ENCODE measurements at regions not wholly inside any gene's neighbourhood (a gene's known extent, or its start where the extent isn't known, plus 50 kb on each side); places are given as distances from the start of the nearest gene placed in this dataset.

DNA sequence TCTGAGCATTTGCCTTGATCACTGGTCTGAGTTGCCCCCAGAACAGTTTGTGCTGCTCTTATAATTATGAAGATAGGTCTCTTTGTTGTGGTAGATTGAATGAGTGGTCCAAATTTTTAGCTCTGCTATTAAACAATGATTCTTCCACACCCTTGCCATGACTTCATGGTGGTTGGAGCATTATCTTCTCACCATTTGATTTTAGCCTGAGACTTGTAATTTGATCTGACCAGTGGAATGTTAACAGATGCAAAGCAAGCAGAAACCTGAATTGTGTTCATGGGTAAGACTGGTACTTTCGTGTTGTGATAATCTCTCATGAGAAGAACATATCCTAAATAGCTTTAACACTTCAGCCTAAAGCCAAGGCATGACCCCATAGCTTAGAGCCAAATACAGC is 139.1 kb downstream of the TFPI2 start:
- intact Hi-C loops (cut with micrococcal nuclease): no loop called here
- Histone ChIP-seq H4K20me1 (ENCODE audit: low read length) (no peaks in the 10 kb centered on the region), H3F3A (ENCODE audit: low read length, unreplicated experiment) (no peaks in the 10 kb centered on the region), H3K4me3 (ENCODE audit: low read length) (no peak overlapping the region), H3K4me1 (ENCODE audit: insufficient read depth, low read length) (no peaks in the 10 kb centered on the region), H3K27me3 (ENCODE audit: low read length) (peaks cover 19% of the 10 kb centered on the region), H3K79me2 (ENCODE audit: low read length) (no peaks in the 10 kb centered on the region), H3K9me3 (ENCODE audit: low read length) (no peaks in the 10 kb centered on the region), H3K9me2 (replicated peaks; ENCODE audit: low read length) (no peaks in the 10 kb centered on the region), H2AFZ (ENCODE audit: low read length) (no peak overlapping the region), H3K9ac (ENCODE audit: low read length) (no peak overlapping the region), H3K27ac (ENCODE audit: low read length) (no peak overlapping the region), H3K36me3 (ENCODE audit: low read depth, low read length) (no peaks in the 10 kb centered on the region), H3K4me2 (ENCODE audit: low read length) (no peak overlapping the region)
- ATAC-seq (no peak), DNase-seq (no peak)
- ChIA-PET CTCF (no interaction called here), POLR2A (ENCODE audit: unreplicated experiment) (no interaction called here)
- TF ChIP-seq, protein P1, sequence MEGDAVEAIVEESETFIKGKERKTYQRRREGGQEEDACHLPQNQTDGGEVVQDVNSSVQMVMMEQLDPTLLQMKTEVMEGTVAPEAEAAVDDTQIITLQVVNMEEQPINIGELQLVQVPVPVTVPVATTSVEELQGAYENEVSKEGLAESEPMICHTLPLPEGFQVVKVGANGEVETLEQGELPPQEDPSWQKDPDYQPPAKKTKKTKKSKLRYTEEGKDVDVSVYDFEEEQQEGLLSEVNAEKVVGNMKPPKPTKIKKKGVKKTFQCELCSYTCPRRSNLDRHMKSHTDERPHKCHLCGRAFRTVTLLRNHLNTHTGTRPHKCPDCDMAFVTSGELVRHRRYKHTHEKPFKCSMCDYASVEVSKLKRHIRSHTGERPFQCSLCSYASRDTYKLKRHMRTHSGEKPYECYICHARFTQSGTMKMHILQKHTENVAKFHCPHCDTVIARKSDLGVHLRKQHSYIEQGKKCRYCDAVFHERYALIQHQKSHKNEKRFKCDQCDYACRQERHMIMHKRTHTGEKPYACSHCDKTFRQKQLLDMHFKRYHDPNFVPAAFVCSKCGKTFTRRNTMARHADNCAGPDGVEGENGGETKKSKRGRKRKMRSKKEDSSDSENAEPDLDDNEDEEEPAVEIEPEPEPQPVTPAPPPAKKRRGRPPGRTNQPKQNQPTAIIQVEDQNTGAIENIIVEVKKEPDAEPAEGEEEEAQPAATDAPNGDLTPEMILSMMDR (conservative IDR thresholded peaks at IDR 0.05; ENCODE audit: low read depth, low read length): no peak
- no peak for TF ChIP-seq EZH2 (IDR thresholded peaks at IDR 0.05; ENCODE audit: low read length, unreplicated experiment)
- no peak for TF ChIP-seq EZH2phosphoT487 (IDR thresholded peaks at IDR 0.05; ENCODE audit: borderline replicate concordance, low read length)
- no TSS peak for BruUV-seq (replicated peaks)

DNA sequence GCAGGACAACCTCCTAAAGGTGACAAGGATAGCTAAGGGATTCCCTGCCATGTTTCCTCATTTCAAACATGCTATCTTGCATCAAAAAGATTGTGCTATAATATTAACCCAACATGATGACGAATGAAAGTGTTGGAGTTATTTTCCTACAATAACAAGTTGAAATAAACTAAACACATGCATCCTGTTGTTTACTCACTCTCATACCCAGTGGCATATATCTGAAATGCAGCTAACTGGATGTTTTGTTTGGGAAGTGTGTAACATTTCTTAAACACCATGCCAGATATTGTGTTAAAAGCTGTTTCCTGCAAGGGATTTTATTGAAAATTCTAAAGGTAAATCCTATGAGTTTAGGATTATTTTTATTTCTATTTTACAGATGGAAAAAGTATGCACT is 139.6 kb downstream of the TFPI2 start:
- intact Hi-C loops (cut with micrococcal nuclease): no loop called here
- Histone ChIP-seq H2AFZ (ENCODE audit: low read length) (no peak overlapping the region), H3K27me3 (ENCODE audit: low read length) (peaks cover 19% of the 10 kb centered on the region), H3K36me3 (ENCODE audit: low read depth, low read length) (no peaks in the 10 kb centered on the region), H3K4me1 (ENCODE audit: insufficient read depth, low read length) (no peaks in the 10 kb centered on the region), H3K79me2 (ENCODE audit: low read length) (no peaks in the 10 kb centered on the region), H3K4me3 (ENCODE audit: low read length) (no peak overlapping the region), H3K4me2 (ENCODE audit: low read length) (no peak overlapping the region), H3K9ac (ENCODE audit: low read length) (no peak overlapping the region), H3F3A (ENCODE audit: low read length, unreplicated experiment) (no peaks in the 10 kb centered on the region), H4K20me1 (ENCODE audit: low read length) (no peaks in the 10 kb centered on the region), H3K27ac (ENCODE audit: low read length) (no peak overlapping the region), H3K9me2 (replicated peaks; ENCODE audit: low read length) (no peaks in the 10 kb centered on the region), H3K9me3 (ENCODE audit: low read length) (no peaks in the 10 kb centered on the region)
- TF ChIP-seq EZH2phosphoT487 (IDR thresholded peaks at IDR 0.05; ENCODE audit: borderline replicate concordance, low read length) (no peak), EZH2 (IDR thresholded peaks at IDR 0.05; ENCODE audit: low read length, unreplicated experiment) (no peak)
- TF ChIP-seq, protein P1 (conservative IDR thresholded peaks at IDR 0.05; ENCODE audit: low read depth, low read length): no peak
- no peak; the same call in 1 of the 2 replicates for ATAC-seq
- no TSS peak for BruUV-seq (replicated peaks)
- DNase-seq: no peak
- ChIA-PET CTCF (no interaction called here), POLR2A (ENCODE audit: unreplicated experiment) (no interaction called here)

DNA sequence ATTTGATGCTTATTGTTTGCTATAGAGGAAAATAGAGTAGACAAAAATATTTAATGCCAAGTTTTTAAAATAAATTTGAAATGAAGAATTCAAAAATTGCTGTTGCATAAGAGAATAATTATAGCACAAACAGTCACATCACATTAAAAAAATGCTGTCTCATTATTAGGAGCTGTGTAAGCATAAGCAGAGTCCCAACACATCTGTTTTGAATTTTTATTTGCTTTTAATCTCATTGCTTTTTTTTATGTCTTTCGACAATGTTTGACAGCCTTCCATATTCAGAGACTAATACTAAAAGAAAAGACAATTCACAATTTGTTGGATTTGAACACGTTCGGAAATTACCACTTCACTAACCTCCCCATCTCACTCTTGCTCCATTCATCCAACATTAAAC is 143.5 kb downstream of the TFPI2 start:
- Histone ChIP-seq H3K27me3 (ENCODE audit: low read length) (peaks cover 9% of the 10 kb centered on the region), H3K4me1 (ENCODE audit: insufficient read depth, low read length) (no peaks in the 10 kb centered on the region), H3K9me2 (replicated peaks; ENCODE audit: low read length) (no peaks in the 10 kb centered on the region), H3K9me3 (ENCODE audit: low read length) (no peaks in the 10 kb centered on the region), H3K27ac (ENCODE audit: low read length) (no peak overlapping the region), H2AFZ (ENCODE audit: low read length) (no peak overlapping the region), H3K4me2 (ENCODE audit: low read length) (no peak overlapping the region), H4K20me1 (ENCODE audit: low read length) (no peaks in the 10 kb centered on the region), H3F3A (ENCODE audit: low read length, unreplicated experiment) (no peaks in the 10 kb centered on the region), H3K36me3 (ENCODE audit: low read depth, low read length) (no peaks in the 10 kb centered on the region), H3K4me3 (ENCODE audit: low read length) (no peak overlapping the region), H3K9ac (ENCODE audit: low read length) (no peak overlapping the region), H3K79me2 (ENCODE audit: low read length) (no peaks in the 10 kb centered on the region)
- CTCF ChIA-PET: no interaction called here
- POLR2A ChIA-PET (ENCODE audit: unreplicated experiment): no interaction called here
- DNase-seq (no peak), ATAC-seq (no peak)
- no TSS peak for BruUV-seq (replicated peaks)
- no peak for TF ChIP-seq EZH2 (IDR thresholded peaks at IDR 0.05; ENCODE audit: low read length, unreplicated experiment)
- no peak for TF ChIP-seq EZH2phosphoT487 (IDR thresholded peaks at IDR 0.05; ENCODE audit: borderline replicate concordance, low read length)
- TF ChIP-seq, protein P1 (conservative IDR thresholded peaks at IDR 0.05; ENCODE audit: low read depth, low read length): no peak
- intact Hi-C loops (cut with micrococcal nuclease): no loop called here

Data from PC-3 (cell line).